ENCODE measurements at regions not wholly inside any gene's neighbourhood (a gene's known extent, or its start where the extent isn't known, plus 50 kb on each side); places are given as distances from the start of the nearest gene placed in this dataset.

- TF ChIP-seq CTCF (IDR thresholded peaks at IDR 0.05) (no peak), POLR2A (IDR thresholded peaks at IDR 0.05) (no peak)
These were observed 247.4 kb upstream of the CELF4 start for GRCh38 chr18:37812961-37813360.

Data from ovary (tissue), 3 donors.